COR-L47 (cell line): ENCODE measurements at regions not wholly inside any gene's neighbourhood (a gene's known extent, or its start where the extent isn't known, plus 50 kb on each side); places are given as distances from the start of the nearest gene placed in this dataset.
"Not testable (repeated sequence)": the region's sequence is repeated elsewhere in the genome, so short reads cannot be mapped to it uniquely, and the experiment has no call there.

Experiments used
- DNase-seq: peaks from one replicate; lab custom pipeline; 2025; lab: John Stamatoyannopoulos, UW

- no peak for DNase-seq
Observed at GRCh38 chr2:194992648-194993047, 664.4 kb upstream of the SLC39A10 start.

GRCh38 chr2:194985258-194985657 lies 671.8 kb upstream of the SLC39A10 start:
- no peak for DNase-seq

GRCh38 chr2:194962254-194962653 lies 694.8 kb upstream of the SLC39A10 start:
- no peak for DNase-seq

- no peak for DNase-seq
Observed at GRCh38 chr2:194954218-194954617, 702.8 kb upstream of the SLC39A10 start.

- no peak for DNase-seq
Observed at GRCh38 chr2:194946826-194947225, 710.2 kb upstream of the SLC39A10 start.

- DNase-seq, result no peak
Observed at GRCh38 chr2:194938066-194938465, 719.0 kb upstream of the SLC39A10 start.

GRCh38 chr2:194927489-194927888 lies 729.5 kb upstream of the SLC39A10 start:
- DNase-seq, result no peak

GRCh38 chr2:194926873-194927272 lies 730.2 kb upstream of the SLC39A10 start:
- DNase-seq, result no peak

GRCh38 chr2:194925742-194926141 lies 731.3 kb upstream of the SLC39A10 start:
- no peak for DNase-seq

GRCh38 chr2:194917519-194917918 lies 739.5 kb upstream of the SLC39A10 start:
- no peak for DNase-seq

- DNase-seq, result no peak
Observed at GRCh38 chr2:194915485-194915884, 741.5 kb upstream of the SLC39A10 start.

GRCh38 chr2:194907569-194907968 lies 749.5 kb upstream of the SLC39A10 start:
- DNase-seq, result no peak

- DNase-seq, result no peak
Observed at GRCh38 chr2:194896871-194897270, 760.2 kb upstream of the SLC39A10 start.

GRCh38 chr2:194883711-194884110 lies 773.3 kb upstream of the SLC39A10 start:
- DNase-seq, result no peak

- DNase-seq, result no peak
Observed at GRCh38 chr2:194870974-194871535, 786.0 kb upstream of the SLC39A10 start.

GRCh38 chr2:194867328-194867727 lies 789.7 kb upstream of the SLC39A10 start:
- DNase-seq, result peak; percentile 20

GRCh38 chr2:194854941-194855340 lies 802.1 kb upstream of the SLC39A10 start:
- no peak for DNase-seq

- no peak for DNase-seq
Observed at GRCh38 chr2:194842871-194843270, 814.2 kb upstream of the SLC39A10 start.

- not testable (repeated sequence) for DNase-seq
Observed at GRCh38 chr2:194834371-194834770, 822.7 kb upstream of the SLC39A10 start.

GRCh38 chr2:194826241-194826640 lies 830.8 kb upstream of the SLC39A10 start:
- DNase-seq, result no peak

- no peak for DNase-seq
Observed at GRCh38 chr2:194824450-194824849, 832.6 kb upstream of the SLC39A10 start.

- no peak for DNase-seq
Observed at GRCh38 chr2:194822657-194823056, 834.4 kb upstream of the SLC39A10 start.

- no peak for DNase-seq
Observed at GRCh38 chr2:194822097-194822496, 834.9 kb upstream of the SLC39A10 start.

- DNase-seq, result peak; percentile 3
Observed at GRCh38 chr2:194819367-194819766, 837.7 kb upstream of the SLC39A10 start.

- DNase-seq, result no peak
Observed at GRCh38 chr2:194815475-194815874, 841.6 kb upstream of the SLC39A10 start.
